Endothelial cell of umbilical vein (primary cell): ENCODE measurements at regions not wholly inside any gene's neighbourhood (a gene's known extent, or its start where the extent isn't known, plus 50 kb on each side); places are given as distances from the start of the nearest gene placed in this dataset.

Experiments
- BruUV-seq: library from RNA; stranded (reverse); fragments of 400-500 nt; replicated peaks from 2 replicates; lab custom pipeline; 2021; lab: Mats Ljungman, UMichigan
- CTCF ChIA-PET: fragments of 300-600, 350-600 bp; sonication (Branson Sonifier 250); formaldehyde crosslinking; loops from one replicate; lab custom pipeline; 2021; ENCODE audit warnings: antibody characterized with exemption, inconsistent platforms; lab: Charles Lee
- POLR2A ChIA-PET: fragments of 300-600, 350-600 bp; sonication (Branson Sonifier 250); formaldehyde crosslinking; loops from one replicate; lab custom pipeline; 2021; ENCODE audit warnings: antibody characterized with exemption, inconsistent platforms; lab: Charles Lee
- DNase-seq: peaks from one replicate; pipeline ENCODE4 v3.0.0-alpha.2; 2011; ENCODE audit warnings: low read depth, low spot score
- FAIRE-seq: peaks from 2 replicates; lab custom pipeline; 2011; peaks lifted over from hg19 to GRCh38; lab: Jason Lieb, UNC
- H2AFZ ChIP-seq: 2 replicates; pipeline ENCODE4 v1.6.0; 2012; ENCODE audit warnings: low read depth, low read length, control low read depth, inconsistent platforms
- H3K27ac ChIP-seq: 2 replicates; pipeline ENCODE4 v1.5.1; 2011; ENCODE audit warnings: low read depth, mild to moderate bottlenecking, control low read depth, low read length, moderate library complexity; ENCODE audit not compliant: insufficient read depth
- H3K27me3 ChIP-seq, 2 experiments: 2 replicates each; pipeline versions ENCODE4 v1.6.0 to v1.6.1; 2011; ENCODE audit warnings: low read length in 2 of 2, mixed read lengths in 1 of 2; ENCODE audit not compliant: control insufficient read depth in 2 of 2, insufficient read depth in 2 of 2
- H3K36me3 ChIP-seq, 2 experiments: 2 replicates in 1 of 2; 3 replicates in 1 of 2; pipeline ENCODE4 v1.5.1; 2011; ENCODE audit warnings: low read length in 2 of 2, mild to moderate bottlenecking in 1 of 2, moderate library complexity in 1 of 2; ENCODE audit not compliant: control insufficient read depth in 2 of 2, insufficient read depth in 2 of 2; ENCODE audit errors: extremely low read depth in 1 of 2
- H3K4me1 ChIP-seq: 3 replicates; pipeline ENCODE4 v1.5.1; 2011; ENCODE audit warnings: mild to moderate bottlenecking, low read length; ENCODE audit not compliant: control insufficient read depth, insufficient read depth; ENCODE audit errors: extremely low read depth
- H3K4me2 ChIP-seq: 2 replicates; pipeline ENCODE4 v1.6.1; 2011; ENCODE audit warnings: low read length, control low read depth, mixed read lengths; ENCODE audit not compliant: insufficient read depth
- H3K4me3 ChIP-seq, 3 experiments: fragments of 200-600 bp in 1 of 3; sonication (generic), shearing (Covaris generic) in 1 of 3; replicated peaks in 1 of 3; 2 replicates each; pipeline ENCODE4 v1.5.1; 2011 to 2016; ENCODE audit warnings: control low read depth in 3 of 3, low read length in 3 of 3, mild to moderate bottlenecking in 2 of 3, inconsistent platforms in 1 of 3, low read depth in 1 of 3, moderate library complexity in 1 of 3; ENCODE audit not compliant: insufficient read depth in 1 of 3
- H3K79me2 ChIP-seq: 2 replicates; pipeline ENCODE4 v1.6.0; 2012; ENCODE audit warnings: low read length, inconsistent platforms; ENCODE audit not compliant: control insufficient read depth, insufficient read depth
- H3K9ac ChIP-seq: replicated peaks from 2 replicates; pipeline ENCODE3; 2011; ENCODE audit warnings: low read length, control low read depth; ENCODE audit not compliant: insufficient read depth; ENCODE audit errors: extremely low read depth
- H3K9me1 ChIP-seq: replicated peaks from 3 replicates; pipeline ENCODE4 v1.6.0; 2011; ENCODE audit warnings: mild to moderate bottlenecking, low read length; ENCODE audit not compliant: control insufficient read depth, insufficient read depth; ENCODE audit errors: extremely low read depth
- H3K9me3 ChIP-seq: replicated peaks from 2 replicates; pipeline ENCODE4 v1.5.1; 2012; ENCODE audit warnings: low read length, inconsistent platforms; ENCODE audit not compliant: control insufficient read depth, insufficient read depth
- H4K20me1 ChIP-seq: replicated peaks from 2 replicates; pipeline ENCODE3; 2011; ENCODE audit warnings: mild to moderate bottlenecking, low read length; ENCODE audit not compliant: control insufficient read depth, insufficient read depth; ENCODE audit errors: extremely low read depth
- EZH2 ChIP-seq: IDR thresholded peaks from 2 replicates; pipeline ENCODE4 v1.6.1; 2012; ENCODE audit warnings: borderline replicate concordance, low read depth, mild to moderate bottlenecking, moderate library complexity, low read length, inconsistent platforms; ENCODE audit not compliant: severe bottlenecking
- FOS ChIP-seq: IDR thresholded peaks from 2 replicates; pipeline ENCODE4 v1.6.1; 2011; ENCODE audit warnings: mild to moderate bottlenecking, low read length, moderate library complexity, borderline replicate concordance; ENCODE audit not compliant: insufficient read depth
- GATA2 ChIP-seq: IDR thresholded peaks from 2 replicates; pipeline ENCODE4 v1.7.0; 2011; ENCODE audit warnings: low read depth, mild to moderate bottlenecking, moderate library complexity, mixed read lengths, low read length; ENCODE audit not compliant: insufficient read length, insufficient read depth
- JUN ChIP-seq: IDR thresholded peaks from 2 replicates; pipeline ENCODE4 v1.6.1; 2011; ENCODE audit warnings: borderline replicate concordance, low read depth; ENCODE audit not compliant: insufficient read length, insufficient read depth
- MYC ChIP-seq: IDR thresholded peaks from one replicate; pipeline ENCODE4 v1.6.1; 2011; ENCODE audit warnings: mild to moderate bottlenecking, low read depth, low read length
- POLR2A ChIP-seq: IDR thresholded peaks from 2 replicates; pipeline ENCODE4 v1.6.1; 2012; ENCODE audit warnings: low read depth, mild to moderate bottlenecking, control low read depth, low read length
- POLR2AphosphoS5 ChIP-seq: IDR thresholded peaks from 2 replicates; pipeline ENCODE4 v1.6.1; 2012; ENCODE audit warnings: low read depth, mild to moderate bottlenecking, control low read depth, low read length, moderate library complexity; ENCODE audit not compliant: insufficient read depth
- dilution Hi-C: fragments of 300-500 bp; cut with MboI; formaldehyde crosslinking; loops from one replicate; pipeline ENCODE4 v1.15.0; 2019; ENCODE audit warnings: low sequenced_read_pairs; ENCODE audit not compliant: extremely low pct_ligation_motif_present
- intact Hi-C: fragments of 100-400 bp; cut with micrococcal nuclease; formaldehyde crosslinking; loops from one replicate; pipeline ENCODE4 v1.10.0; 2022
- TF ChIP-seq, protein P1 (sequence below): IDR thresholded peaks from 2 replicates; pipeline ENCODE4 v1.6.1; 2011; ENCODE audit not compliant: insufficient read depth, insufficient read length
- TF ChIP-seq, protein P2 (sequence below), 2 donors: IDR thresholded peaks; 1 replicate in 1 of 2; 2 replicates in 1 of 2; pipeline ENCODE4 v1.5.1; 2011; ENCODE audit warnings: low read length in 2 of 2, mild to moderate bottlenecking in 2 of 2, moderate library complexity in 2 of 2, control low read depth in 1 of 2, inconsistent platforms in 1 of 2, low read depth in 1 of 2; ENCODE audit not compliant: insufficient read depth in 1 of 2; ENCODE audit errors: extremely low read depth in 1 of 2

DNA sequence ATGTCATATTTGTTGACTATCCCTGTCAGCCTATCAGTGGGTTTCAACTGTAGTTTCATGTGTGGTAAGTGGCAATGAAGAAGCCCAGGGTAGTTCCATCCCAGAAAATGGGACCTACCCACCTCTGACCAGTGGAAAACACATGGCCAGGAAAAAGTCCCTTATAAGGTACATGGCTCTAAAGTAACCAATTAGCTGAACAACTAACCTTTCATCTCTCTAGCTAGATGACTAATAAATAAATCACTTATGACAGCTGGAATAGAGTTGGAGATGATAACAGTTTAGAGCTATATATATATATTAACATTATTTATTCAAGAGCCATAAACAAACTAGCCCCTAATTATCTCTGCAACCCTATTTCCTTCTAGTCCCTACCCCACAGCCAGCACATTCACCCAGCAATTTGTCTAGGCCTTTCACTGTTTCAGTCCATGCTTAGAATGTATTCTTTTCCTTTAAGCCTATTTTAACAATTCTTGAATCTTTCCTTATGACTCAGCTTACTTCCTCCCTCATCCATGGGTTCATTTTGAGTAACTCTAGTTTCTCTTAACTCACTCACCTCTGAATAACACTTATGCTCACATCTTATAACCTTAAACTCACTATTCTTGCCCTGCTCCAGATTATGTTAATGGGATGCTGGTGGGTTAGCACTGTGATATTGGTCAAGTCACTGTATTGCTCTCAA is 83.7 kb downstream of the TNFSF18 start:
- peak overlapping the region; percentile 7 for H3K27ac ChIP-seq
- ChIA-PET POLR2A (no interaction called here), CTCF (interaction anchor here (0.9 kb wide), 1 partner anchor 18 kb away, joined by 3 read pairs; no protein-coding TSS in a partner anchor)
- H3K4me3 ChIP-seq = no peak overlapping the region
- H4K20me1 ChIP-seq = no peaks in the 10 kb centered on the region
- FAIRE-seq (peak; percentile 88), DNase-seq (peak; percentile 66)
- peaks cover 30% of the 10 kb centered on the region for H3K4me1 ChIP-seq
- dilution Hi-C loops = loop anchor here (25.0 kb wide), 1 partner anchor 220 kb away; no protein-coding TSS in a partner anchor
- intact Hi-C loops = loop anchor here (1.0 kb wide), 1 partner anchor 10 kb away; no protein-coding TSS in a partner anchor
- H3K27me3 ChIP-seq = no peaks in the 10 kb centered on the region
- H3K9me3 ChIP-seq = no peaks in the 10 kb centered on the region
- H3K36me3 ChIP-seq = no peaks in the 10 kb centered on the region
- no peak overlapping the region for H2AFZ ChIP-seq
- H3K9me1 ChIP-seq = no peaks in the 10 kb centered on the region
- TF ChIP-seq FOS (peak; percentile 82), EZH2 (no peak), JUN (peak; percentile 45), POLR2AphosphoS5 (peak; percentile 36), GATA2 (peak; percentile 36)
- TF ChIP-seq, protein P1, sequence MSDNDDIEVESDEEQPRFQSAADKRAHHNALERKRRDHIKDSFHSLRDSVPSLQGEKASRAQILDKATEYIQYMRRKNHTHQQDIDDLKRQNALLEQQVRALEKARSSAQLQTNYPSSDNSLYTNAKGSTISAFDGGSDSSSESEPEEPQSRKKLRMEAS = no peak
- BruUV-seq = TSS peak; percentile 60
- H3K9ac ChIP-seq = no peak overlapping the region
- peak overlapping the region; percentile 1 for H3K4me2 ChIP-seq
- H3K79me2 ChIP-seq = no peaks in the 10 kb centered on the region

DNA sequence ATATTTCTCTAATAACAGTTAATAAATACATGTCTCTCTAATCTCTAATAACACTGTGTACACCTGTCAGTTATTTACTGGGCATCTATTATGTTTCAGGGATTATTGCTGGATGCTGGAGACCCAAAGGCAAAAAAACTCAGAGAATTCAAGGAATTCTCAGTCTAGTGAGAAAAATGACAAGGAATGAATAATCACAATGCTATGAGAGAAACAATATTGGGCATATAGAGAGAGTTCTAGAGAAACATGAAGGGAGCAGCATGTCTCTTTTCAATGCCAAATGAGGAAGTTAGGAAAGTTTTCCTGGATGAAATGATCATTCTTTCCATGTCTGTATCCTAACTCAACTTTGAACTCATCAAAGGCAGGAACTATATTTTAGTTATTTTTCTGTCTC is 82.8 kb downstream of the TNFSF18 start:
- no peaks in the 10 kb centered on the region for H3K79me2 ChIP-seq
- FAIRE-seq = no peak
- H3K36me3 ChIP-seq = no peaks in the 10 kb centered on the region
- H3K9ac ChIP-seq = no peak overlapping the region
- ChIA-PET POLR2A (no interaction called here), CTCF (no interaction called here)
- DNase-seq = no peak
- no peaks in the 10 kb centered on the region for H3K9me3 ChIP-seq
- no TSS peak for BruUV-seq
- H3K9me1 ChIP-seq = no peaks in the 10 kb centered on the region
- H3K4me3 ChIP-seq = no peak overlapping the region
- TF ChIP-seq EZH2 (no peak), FOS (no peak), MYC (no peak), GATA2 (no peak), JUN (no peak), POLR2AphosphoS5 (no peak), POLR2A (no peak)
- TF ChIP-seq, protein P2, sequence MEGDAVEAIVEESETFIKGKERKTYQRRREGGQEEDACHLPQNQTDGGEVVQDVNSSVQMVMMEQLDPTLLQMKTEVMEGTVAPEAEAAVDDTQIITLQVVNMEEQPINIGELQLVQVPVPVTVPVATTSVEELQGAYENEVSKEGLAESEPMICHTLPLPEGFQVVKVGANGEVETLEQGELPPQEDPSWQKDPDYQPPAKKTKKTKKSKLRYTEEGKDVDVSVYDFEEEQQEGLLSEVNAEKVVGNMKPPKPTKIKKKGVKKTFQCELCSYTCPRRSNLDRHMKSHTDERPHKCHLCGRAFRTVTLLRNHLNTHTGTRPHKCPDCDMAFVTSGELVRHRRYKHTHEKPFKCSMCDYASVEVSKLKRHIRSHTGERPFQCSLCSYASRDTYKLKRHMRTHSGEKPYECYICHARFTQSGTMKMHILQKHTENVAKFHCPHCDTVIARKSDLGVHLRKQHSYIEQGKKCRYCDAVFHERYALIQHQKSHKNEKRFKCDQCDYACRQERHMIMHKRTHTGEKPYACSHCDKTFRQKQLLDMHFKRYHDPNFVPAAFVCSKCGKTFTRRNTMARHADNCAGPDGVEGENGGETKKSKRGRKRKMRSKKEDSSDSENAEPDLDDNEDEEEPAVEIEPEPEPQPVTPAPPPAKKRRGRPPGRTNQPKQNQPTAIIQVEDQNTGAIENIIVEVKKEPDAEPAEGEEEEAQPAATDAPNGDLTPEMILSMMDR (IDR thresholded peaks at IDR 0.05; ENCODE audit: extremely low read depth in 1 of 2, insufficient read depth in 1 of 2, low read depth in 1 of 2, low read length in 2 of 2) = no peak
- TF ChIP-seq, protein P1 = no peak
- H4K20me1 ChIP-seq = no peaks in the 10 kb centered on the region
- H3K4me1 ChIP-seq = peaks cover 30% of the 10 kb centered on the region
- H3K4me2 ChIP-seq = no peak overlapping the region
- no peak overlapping the region for H2AFZ ChIP-seq
- peak overlapping the region; percentile 7 for H3K27ac ChIP-seq
- intact Hi-C loops (loop anchor here (1.0 kb wide), 1 partner anchor 11 kb away; no protein-coding TSS in a partner anchor), dilution Hi-C loops (loop anchor here (25.0 kb wide), 1 partner anchor 219 kb away; no protein-coding TSS in a partner anchor)
- H3K27me3 ChIP-seq = no peaks in the 10 kb centered on the region
